ENCODE measurements at regions not wholly inside any gene's neighbourhood (a gene's known extent, or its start where the extent isn't known, plus 50 kb on each side); places are given as distances from the start of the nearest gene placed in this dataset.
"Not testable (repeated sequence)": the region's sequence is repeated elsewhere in the genome, so short reads cannot be mapped to it uniquely, and the experiment has no call there.

- TF ChIP-seq, protein P1, sequence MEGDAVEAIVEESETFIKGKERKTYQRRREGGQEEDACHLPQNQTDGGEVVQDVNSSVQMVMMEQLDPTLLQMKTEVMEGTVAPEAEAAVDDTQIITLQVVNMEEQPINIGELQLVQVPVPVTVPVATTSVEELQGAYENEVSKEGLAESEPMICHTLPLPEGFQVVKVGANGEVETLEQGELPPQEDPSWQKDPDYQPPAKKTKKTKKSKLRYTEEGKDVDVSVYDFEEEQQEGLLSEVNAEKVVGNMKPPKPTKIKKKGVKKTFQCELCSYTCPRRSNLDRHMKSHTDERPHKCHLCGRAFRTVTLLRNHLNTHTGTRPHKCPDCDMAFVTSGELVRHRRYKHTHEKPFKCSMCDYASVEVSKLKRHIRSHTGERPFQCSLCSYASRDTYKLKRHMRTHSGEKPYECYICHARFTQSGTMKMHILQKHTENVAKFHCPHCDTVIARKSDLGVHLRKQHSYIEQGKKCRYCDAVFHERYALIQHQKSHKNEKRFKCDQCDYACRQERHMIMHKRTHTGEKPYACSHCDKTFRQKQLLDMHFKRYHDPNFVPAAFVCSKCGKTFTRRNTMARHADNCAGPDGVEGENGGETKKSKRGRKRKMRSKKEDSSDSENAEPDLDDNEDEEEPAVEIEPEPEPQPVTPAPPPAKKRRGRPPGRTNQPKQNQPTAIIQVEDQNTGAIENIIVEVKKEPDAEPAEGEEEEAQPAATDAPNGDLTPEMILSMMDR (IDR thresholded peaks at IDR 0.05) = not testable (repeated sequence)
- not testable (repeated sequence) for TF ChIP-seq POLR2A (IDR thresholded peaks at IDR 0.05)
Measured at GRCh38 chr16:87162799-87163198, 154.4 kb downstream of the C16orf95 start.

All from heart left ventricle (tissue), 13 donors.